WTC11 (cell line): ENCODE measurements at regions not wholly inside any gene's neighbourhood (a gene's known extent, or its start where the extent isn't known, plus 50 kb on each side); places are given as distances from the start of the nearest gene placed in this dataset.

Source experiments
- ATAC-seq: fragments of 200-7000 bp; cut with Tn5 transposase; 2 replicates; pipeline ENCODE4 v1.10.0; 2021; ENCODE audit warnings: mild to moderate bottlenecking, moderate library complexity
- CTCF ChIA-PET: fragments of 300-600 bp; sonication (Branson Sonifier 250); formaldehyde crosslinking; loops from one replicate; lab custom pipeline; 2021; ENCODE audit warnings: antibody characterized with exemption; lab: Charles Lee
- POLR2A ChIA-PET: fragments of 350-600 bp; sonication (Branson Sonifier 250); formaldehyde crosslinking; loops from one replicate; lab custom pipeline; 2021; ENCODE audit warnings: antibody characterized with exemption; lab: Charles Lee
- DNase-seq: peaks from one replicate; pipeline ENCODE4 v3.0.0; 2021; ENCODE audit warnings: low spot score
- H3K27ac Mint-ChIP-seq: 2 replicates; pipeline ENCODE4 v1.8.0; 2021; ENCODE audit warnings: mixed read lengths
- H3K27me3 Mint-ChIP-seq: 2 replicates; pipeline ENCODE4 v1.8.0; 2021; ENCODE audit warnings: low read depth, mild to moderate bottlenecking, moderate library complexity, mixed read lengths
- H3K36me3 Mint-ChIP-seq: 2 replicates; pipeline ENCODE4 v1.8.0; 2021; ENCODE audit warnings: mixed read lengths
- H3K4me1 Mint-ChIP-seq: 2 replicates; pipeline ENCODE4 v1.8.0; 2022; ENCODE audit warnings: mixed read lengths
- H3K4me3 Mint-ChIP-seq: 2 replicates; pipeline ENCODE4 v1.8.0; 2021; ENCODE audit warnings: mild to moderate bottlenecking, moderate library complexity, mixed read lengths
- H3K9me3 Mint-ChIP-seq: 2 replicates; pipeline ENCODE4 v1.8.0; 2021; ENCODE audit warnings: mixed read lengths
- ATF3 ChIP-seq: sonication (generic); formaldehyde crosslinking; conservative IDR thresholded peaks from 2 replicates; pipeline ENCODE4 v1.8.1; 2022; ENCODE audit warnings: mild to moderate bottlenecking, missing genetic modification reagents
- ETV6 ChIP-seq: sonication (generic); formaldehyde crosslinking; IDR thresholded peaks from 2 replicates; pipeline ENCODE4 v1.8.1; 2022; ENCODE audit warnings: mild to moderate bottlenecking, missing genetic modification reagents
- GRHL2 ChIP-seq: fragments of 250-450 bp; sonication (Bioruptor Pico); IDR thresholded peaks from 2 replicates; pipeline ENCODE4 v1.8.0; 2022; ENCODE audit warnings: mild to moderate bottlenecking, moderate library complexity; ENCODE audit not compliant: insufficient replicate concordance, severe bottlenecking
- NFYB ChIP-seq: sonication (generic); formaldehyde crosslinking; conservative IDR thresholded peaks from 2 replicates; pipeline ENCODE4 v1.8.0; 2022; ENCODE audit warnings: low read depth, missing genetic modification reagents
- SMAD3 ChIP-seq: sonication (generic); formaldehyde crosslinking; IDR thresholded peaks from 2 replicates; pipeline ENCODE4 v1.8.0; 2022; ENCODE audit warnings: missing genetic modification reagents, mild to moderate bottlenecking, borderline replicate concordance
- SOX15 ChIP-seq: fragments of 250-450 bp; sonication (Bioruptor Pico); IDR thresholded peaks from 2 replicates; pipeline ENCODE4 v1.9.0; 2021; ENCODE audit warnings: mild to moderate bottlenecking
- TEAD1 ChIP-seq: sonication (generic); formaldehyde crosslinking; IDR thresholded peaks from 2 replicates; pipeline ENCODE4 v1.8.0; 2022; ENCODE audit warnings: mild to moderate bottlenecking, missing genetic modification reagents
- TEAD4 ChIP-seq: sonication (generic); formaldehyde crosslinking; IDR thresholded peaks from 2 replicates; pipeline ENCODE4 v1.8.0; 2022; ENCODE audit warnings: mild to moderate bottlenecking, missing genetic modification reagents
- ZNF281 ChIP-seq: sonication (generic); formaldehyde crosslinking; IDR thresholded peaks from 2 replicates; pipeline ENCODE4 v1.8.0; 2023; ENCODE audit warnings: mild to moderate bottlenecking, missing genetic modification reagents
- ZNF416 ChIP-seq: fragments of 250-450 bp; sonication (Bioruptor Pico); IDR thresholded peaks from 2 replicates; pipeline ENCODE4 v1.9.0; 2021; ENCODE audit warnings: mild to moderate bottlenecking, inconsistent platforms
- ZNF423 ChIP-seq: fragments of 250-450 bp; sonication (Bioruptor Pico); IDR thresholded peaks from 2 replicates; pipeline ENCODE4 v2.1.2; 2022; ENCODE audit warnings: mild to moderate bottlenecking, moderate library complexity
- ZNF512 ChIP-seq: sonication (generic); formaldehyde crosslinking; IDR thresholded peaks from 2 replicates; pipeline ENCODE4 v1.8.1; 2022; ENCODE audit warnings: missing genetic modification reagents, borderline replicate concordance
- TF ChIP-seq, protein P1 (sequence below): sonication (generic); formaldehyde crosslinking; IDR thresholded peaks from 2 replicates; pipeline ENCODE4 v1.8.1; 2023; ENCODE audit warnings: mild to moderate bottlenecking, missing genetic modification reagents, borderline replicate concordance
- TF ChIP-seq, protein P2 (sequence below): sonication (generic); formaldehyde crosslinking; IDR thresholded peaks from 2 replicates; pipeline ENCODE4 v1.8.1; 2023; ENCODE audit warnings: mild to moderate bottlenecking, missing genetic modification reagents
- TF ChIP-seq, protein P3 (sequence below): sonication (generic); formaldehyde crosslinking; IDR thresholded peaks from 2 replicates; pipeline ENCODE4 v1.8.1; 2023; ENCODE audit warnings: mild to moderate bottlenecking, missing genetic modification reagents, moderate library complexity
- TF ChIP-seq, protein P4 (sequence below): fragments of 250-450 bp; sonication (Bioruptor Pico); IDR thresholded peaks from 2 replicates; pipeline ENCODE4 v1.9.0; 2021; ENCODE audit warnings: mild to moderate bottlenecking
- TF ChIP-seq, protein P5 (sequence below): sonication (generic); formaldehyde crosslinking; IDR thresholded peaks from 2 replicates; pipeline ENCODE4 v1.8.1; 2022; ENCODE audit warnings: mild to moderate bottlenecking, missing genetic modification reagents, moderate library complexity, borderline replicate concordance
- TF ChIP-seq, protein P6 (sequence below): fragments of 200-600 bp; IDR thresholded peaks from 2 replicates; pipeline ENCODE4 v1.8.0; 2022; ENCODE audit warnings: antibody characterized with exemption

GRCh38 chr3:144554889-144555288, 583.3 kb downstream of the DIPK2A start (continued):
- TF ChIP-seq, protein P1, sequence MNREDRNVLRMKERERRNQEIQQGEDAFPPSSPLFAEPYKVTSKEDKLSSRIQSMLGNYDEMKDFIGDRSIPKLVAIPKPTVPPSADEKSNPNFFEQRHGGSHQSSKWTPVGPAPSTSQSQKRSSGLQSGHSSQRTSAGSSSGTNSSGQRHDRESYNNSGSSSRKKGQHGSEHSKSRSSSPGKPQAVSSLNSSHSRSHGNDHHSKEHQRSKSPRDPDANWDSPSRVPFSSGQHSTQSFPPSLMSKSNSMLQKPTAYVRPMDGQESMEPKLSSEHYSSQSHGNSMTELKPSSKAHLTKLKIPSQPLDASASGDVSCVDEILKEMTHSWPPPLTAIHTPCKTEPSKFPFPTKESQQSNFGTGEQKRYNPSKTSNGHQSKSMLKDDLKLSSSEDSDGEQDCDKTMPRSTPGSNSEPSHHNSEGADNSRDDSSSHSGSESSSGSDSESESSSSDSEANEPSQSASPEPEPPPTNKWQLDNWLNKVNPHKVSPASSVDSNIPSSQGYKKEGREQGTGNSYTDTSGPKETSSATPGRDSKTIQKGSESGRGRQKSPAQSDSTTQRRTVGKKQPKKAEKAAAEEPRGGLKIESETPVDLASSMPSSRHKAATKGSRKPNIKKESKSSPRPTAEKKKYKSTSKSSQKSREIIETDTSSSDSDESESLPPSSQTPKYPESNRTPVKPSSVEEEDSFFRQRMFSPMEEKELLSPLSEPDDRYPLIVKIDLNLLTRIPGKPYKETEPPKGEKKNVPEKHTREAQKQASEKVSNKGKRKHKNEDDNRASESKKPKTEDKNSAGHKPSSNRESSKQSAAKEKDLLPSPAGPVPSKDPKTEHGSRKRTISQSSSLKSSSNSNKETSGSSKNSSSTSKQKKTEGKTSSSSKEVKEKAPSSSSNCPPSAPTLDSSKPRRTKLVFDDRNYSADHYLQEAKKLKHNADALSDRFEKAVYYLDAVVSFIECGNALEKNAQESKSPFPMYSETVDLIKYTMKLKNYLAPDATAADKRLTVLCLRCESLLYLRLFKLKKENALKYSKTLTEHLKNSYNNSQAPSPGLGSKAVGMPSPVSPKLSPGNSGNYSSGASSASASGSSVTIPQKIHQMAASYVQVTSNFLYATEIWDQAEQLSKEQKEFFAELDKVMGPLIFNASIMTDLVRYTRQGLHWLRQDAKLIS (CRISPR knock-in tag): no peak
- TF ChIP-seq, protein P2, sequence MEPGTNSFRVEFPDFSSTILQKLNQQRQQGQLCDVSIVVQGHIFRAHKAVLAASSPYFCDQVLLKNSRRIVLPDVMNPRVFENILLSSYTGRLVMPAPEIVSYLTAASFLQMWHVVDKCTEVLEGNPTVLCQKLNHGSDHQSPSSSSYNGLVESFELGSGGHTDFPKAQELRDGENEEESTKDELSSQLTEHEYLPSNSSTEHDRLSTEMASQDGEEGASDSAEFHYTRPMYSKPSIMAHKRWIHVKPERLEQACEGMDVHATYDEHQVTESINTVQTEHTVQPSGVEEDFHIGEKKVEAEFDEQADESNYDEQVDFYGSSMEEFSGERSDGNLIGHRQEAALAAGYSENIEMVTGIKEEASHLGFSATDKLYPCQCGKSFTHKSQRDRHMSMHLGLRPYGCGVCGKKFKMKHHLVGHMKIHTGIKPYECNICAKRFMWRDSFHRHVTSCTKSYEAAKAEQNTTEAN: no peak
- TF ChIP-seq, protein P3, sequence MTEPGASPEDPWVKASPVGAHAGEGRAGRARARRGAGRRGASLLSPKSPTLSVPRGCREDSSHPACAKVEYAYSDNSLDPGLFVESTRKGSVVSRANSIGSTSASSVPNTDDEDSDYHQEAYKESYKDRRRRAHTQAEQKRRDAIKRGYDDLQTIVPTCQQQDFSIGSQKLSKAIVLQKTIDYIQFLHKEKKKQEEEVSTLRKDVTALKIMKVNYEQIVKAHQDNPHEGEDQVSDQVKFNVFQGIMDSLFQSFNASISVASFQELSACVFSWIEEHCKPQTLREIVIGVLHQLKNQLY (CRISPR knock-in tag): no peak
- TF ChIP-seq ZNF423 (no peak), SOX15 (CRISPR knock-in tag) (no peak), SMAD3 (CRISPR knock-in tag) (no peak)

DNA sequence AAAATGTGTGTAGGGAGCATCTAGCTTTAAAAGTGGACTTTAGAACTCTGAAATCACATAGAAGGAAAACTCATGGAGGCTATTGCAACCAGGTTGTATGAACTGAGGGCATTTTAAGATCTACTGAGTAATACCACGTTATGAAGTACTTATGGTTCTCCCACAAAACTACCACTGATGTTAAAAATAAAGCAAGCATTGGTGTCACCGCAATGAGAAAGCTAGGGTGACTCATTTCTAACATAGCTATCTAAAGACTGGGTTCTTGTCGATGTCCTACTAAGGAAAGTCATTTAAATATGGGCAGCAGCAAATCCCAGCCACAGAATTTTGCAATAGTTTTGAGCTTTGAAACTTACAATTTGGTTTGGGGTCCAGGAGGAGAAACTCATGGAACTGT, 584.8 kb downstream of the DIPK2A start:
- no peak for DNase-seq
- TF ChIP-seq NFYB (CRISPR knock-in tag) (no peak), TEAD4 (CRISPR knock-in tag) (no peak), GRHL2 (CRISPR knock-in tag) (no peak), ETV6 (CRISPR knock-in tag) (no peak), ZNF281 (CRISPR knock-in tag) (no peak), TEAD1 (no peak), ATF3 (CRISPR knock-in tag) (no peak), ZNF416 (CRISPR knock-in tag) (no peak), SMAD3 (CRISPR knock-in tag) (no peak), ZNF512 (CRISPR knock-in tag) (no peak)
- TF ChIP-seq, protein P4, sequence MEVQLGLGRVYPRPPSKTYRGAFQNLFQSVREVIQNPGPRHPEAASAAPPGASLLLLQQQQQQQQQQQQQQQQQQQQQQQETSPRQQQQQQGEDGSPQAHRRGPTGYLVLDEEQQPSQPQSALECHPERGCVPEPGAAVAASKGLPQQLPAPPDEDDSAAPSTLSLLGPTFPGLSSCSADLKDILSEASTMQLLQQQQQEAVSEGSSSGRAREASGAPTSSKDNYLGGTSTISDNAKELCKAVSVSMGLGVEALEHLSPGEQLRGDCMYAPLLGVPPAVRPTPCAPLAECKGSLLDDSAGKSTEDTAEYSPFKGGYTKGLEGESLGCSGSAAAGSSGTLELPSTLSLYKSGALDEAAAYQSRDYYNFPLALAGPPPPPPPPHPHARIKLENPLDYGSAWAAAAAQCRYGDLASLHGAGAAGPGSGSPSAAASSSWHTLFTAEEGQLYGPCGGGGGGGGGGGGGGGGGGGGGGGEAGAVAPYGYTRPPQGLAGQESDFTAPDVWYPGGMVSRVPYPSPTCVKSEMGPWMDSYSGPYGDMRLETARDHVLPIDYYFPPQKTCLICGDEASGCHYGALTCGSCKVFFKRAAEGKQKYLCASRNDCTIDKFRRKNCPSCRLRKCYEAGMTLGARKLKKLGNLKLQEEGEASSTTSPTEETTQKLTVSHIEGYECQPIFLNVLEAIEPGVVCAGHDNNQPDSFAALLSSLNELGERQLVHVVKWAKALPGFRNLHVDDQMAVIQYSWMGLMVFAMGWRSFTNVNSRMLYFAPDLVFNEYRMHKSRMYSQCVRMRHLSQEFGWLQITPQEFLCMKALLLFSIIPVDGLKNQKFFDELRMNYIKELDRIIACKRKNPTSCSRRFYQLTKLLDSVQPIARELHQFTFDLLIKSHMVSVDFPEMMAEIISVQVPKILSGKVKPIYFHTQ (CRISPR knock-in tag): no peak
- TF ChIP-seq, protein P5, sequence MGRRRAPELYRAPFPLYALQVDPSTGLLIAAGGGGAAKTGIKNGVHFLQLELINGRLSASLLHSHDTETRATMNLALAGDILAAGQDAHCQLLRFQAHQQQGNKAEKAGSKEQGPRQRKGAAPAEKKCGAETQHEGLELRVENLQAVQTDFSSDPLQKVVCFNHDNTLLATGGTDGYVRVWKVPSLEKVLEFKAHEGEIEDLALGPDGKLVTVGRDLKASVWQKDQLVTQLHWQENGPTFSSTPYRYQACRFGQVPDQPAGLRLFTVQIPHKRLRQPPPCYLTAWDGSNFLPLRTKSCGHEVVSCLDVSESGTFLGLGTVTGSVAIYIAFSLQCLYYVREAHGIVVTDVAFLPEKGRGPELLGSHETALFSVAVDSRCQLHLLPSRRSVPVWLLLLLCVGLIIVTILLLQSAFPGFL (CRISPR knock-in tag): no peak
- TF ChIP-seq, protein P6, sequence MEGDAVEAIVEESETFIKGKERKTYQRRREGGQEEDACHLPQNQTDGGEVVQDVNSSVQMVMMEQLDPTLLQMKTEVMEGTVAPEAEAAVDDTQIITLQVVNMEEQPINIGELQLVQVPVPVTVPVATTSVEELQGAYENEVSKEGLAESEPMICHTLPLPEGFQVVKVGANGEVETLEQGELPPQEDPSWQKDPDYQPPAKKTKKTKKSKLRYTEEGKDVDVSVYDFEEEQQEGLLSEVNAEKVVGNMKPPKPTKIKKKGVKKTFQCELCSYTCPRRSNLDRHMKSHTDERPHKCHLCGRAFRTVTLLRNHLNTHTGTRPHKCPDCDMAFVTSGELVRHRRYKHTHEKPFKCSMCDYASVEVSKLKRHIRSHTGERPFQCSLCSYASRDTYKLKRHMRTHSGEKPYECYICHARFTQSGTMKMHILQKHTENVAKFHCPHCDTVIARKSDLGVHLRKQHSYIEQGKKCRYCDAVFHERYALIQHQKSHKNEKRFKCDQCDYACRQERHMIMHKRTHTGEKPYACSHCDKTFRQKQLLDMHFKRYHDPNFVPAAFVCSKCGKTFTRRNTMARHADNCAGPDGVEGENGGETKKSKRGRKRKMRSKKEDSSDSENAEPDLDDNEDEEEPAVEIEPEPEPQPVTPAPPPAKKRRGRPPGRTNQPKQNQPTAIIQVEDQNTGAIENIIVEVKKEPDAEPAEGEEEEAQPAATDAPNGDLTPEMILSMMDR: no peak
- TF ChIP-seq, all 79 proteins: peak for 0
- Mint-ChIP-seq H3K4me1 (peaks cover 23% of the 10 kb centered on the region), H3K27me3 (no peaks in the 10 kb centered on the region; the same call in 1 of the 2 replicates), H3K9me3 (peaks cover 6% of the 10 kb centered on the region), H3K36me3 (no peaks in the 10 kb centered on the region), H3K27ac (no peak overlapping the region), H3K4me3 (no peak overlapping the region)
- CTCF ChIA-PET: no interaction called here
- no peak for ATAC-seq
- POLR2A ChIA-PET: no interaction called here
